Esophagus muscularis mucosa (tissue), 4 donors: ENCODE measurements at regions not wholly inside any gene's neighbourhood (a gene's known extent, or its start where the extent isn't known, plus 50 kb on each side); places are given as distances from the start of the nearest gene placed in this dataset.
A peak's percentile ranks its signal among the peaks of the same experiment; 100 is the strongest.

Experiments
- DNase-seq: peaks from one replicate; pipeline ENCODE4 v3.0.0-alpha.2; 2017; ENCODE audit errors: extremely low spot score
- H3K27ac ChIP-seq, 4 donors: fragments of 200-600 bp; sonication (generic); replicated peaks in 1 of 4; 1 replicate in 3 of 4; 2 replicates in 1 of 4; pipeline ENCODE4 v1.5.1; 2016 to 2019; ENCODE audit warnings: mild to moderate bottlenecking in 1 of 4
- H3K27me3 ChIP-seq, 4 donors: fragments of 200-600 bp; sonication (generic); one replicate each; pipeline versions ENCODE4 v1.5.1 to v1.6.0; 2016 to 2019
- H3K36me3 ChIP-seq, 4 donors: fragments of 200-600 bp; sonication (generic); one replicate each; pipeline ENCODE4 v1.5.1; 2016 to 2019
- H3K4me1 ChIP-seq, 4 donors: fragments of 200-600 bp; sonication (generic); one replicate each; pipeline ENCODE4 v1.5.1; 2016 to 2019
- H3K4me3 ChIP-seq, 4 donors: fragments of 200-600 bp; sonication (generic); 1 replicate in 2 of 4; 2 replicates in 2 of 4; pipeline ENCODE4 v1.5.1; 2016 to 2019; ENCODE audit warnings: mild to moderate bottlenecking in 4 of 4, moderate library complexity in 1 of 4
- H3K9me3 ChIP-seq, 4 donors: fragments of 200-600 bp; sonication (generic); 1 replicate in 3 of 4; 2 replicates in 1 of 4; pipeline ENCODE4 v1.5.1; 2016 to 2019
- EP300 ChIP-seq: sonication (generic); formaldehyde crosslinking; IDR thresholded peaks from one replicate; pipeline ENCODE4 v1.6.1; 2017; ENCODE audit warnings: antibody characterized with exemption
- POLR2A ChIP-seq: fragments of 450-650 bp; IDR thresholded peaks from one replicate; pipeline ENCODE4 v1.6.1; 2017; ENCODE audit warnings: antibody characterized with exemption, moderate library complexity, mild to moderate bottlenecking, low read depth
- POLR2AphosphoS5 ChIP-seq, 2 donors: sonication (generic); formaldehyde crosslinking; IDR thresholded peaks; one replicate each; pipeline ENCODE4 v1.6.1; 2017; ENCODE audit warnings: antibody characterized with exemption in 2 of 2
- WGBS: methylation state at CpG from one replicate; pipeline ENCODE4 v1.1.5; 2018; 5-methylcytosine and 5-hydroxymethylcytosine counted together
- intact Hi-C: fragments of 100-400 bp; cut with DNase I; formaldehyde crosslinking; loops from one replicate; pipeline ENCODE4 v1.15.1; 2023
- TF ChIP-seq, protein P1 (sequence below), 3 experiments: fragments of 200-600 bp in 2 of 3; fragments of 450-650 bp in 1 of 3; sonication (generic) in 2 of 3; IDR thresholded peaks; one replicate each; pipeline ENCODE4 v1.5.1; 2017 to 2019; ENCODE audit warnings: antibody characterized with exemption in 3 of 3, mild to moderate bottlenecking in 2 of 3, moderate library complexity in 1 of 3

GRCh38 chr7:13198727-13199126, 511.3 kb downstream of the ARL4A start:
- WGBS: 69% methylated on average over 2 of the region's 2 CpGs
- no peak overlapping the region for H3K4me3 ChIP-seq
- no peaks in the 10 kb centered on the region for H3K9me3 ChIP-seq
- TF ChIP-seq, protein P1, sequence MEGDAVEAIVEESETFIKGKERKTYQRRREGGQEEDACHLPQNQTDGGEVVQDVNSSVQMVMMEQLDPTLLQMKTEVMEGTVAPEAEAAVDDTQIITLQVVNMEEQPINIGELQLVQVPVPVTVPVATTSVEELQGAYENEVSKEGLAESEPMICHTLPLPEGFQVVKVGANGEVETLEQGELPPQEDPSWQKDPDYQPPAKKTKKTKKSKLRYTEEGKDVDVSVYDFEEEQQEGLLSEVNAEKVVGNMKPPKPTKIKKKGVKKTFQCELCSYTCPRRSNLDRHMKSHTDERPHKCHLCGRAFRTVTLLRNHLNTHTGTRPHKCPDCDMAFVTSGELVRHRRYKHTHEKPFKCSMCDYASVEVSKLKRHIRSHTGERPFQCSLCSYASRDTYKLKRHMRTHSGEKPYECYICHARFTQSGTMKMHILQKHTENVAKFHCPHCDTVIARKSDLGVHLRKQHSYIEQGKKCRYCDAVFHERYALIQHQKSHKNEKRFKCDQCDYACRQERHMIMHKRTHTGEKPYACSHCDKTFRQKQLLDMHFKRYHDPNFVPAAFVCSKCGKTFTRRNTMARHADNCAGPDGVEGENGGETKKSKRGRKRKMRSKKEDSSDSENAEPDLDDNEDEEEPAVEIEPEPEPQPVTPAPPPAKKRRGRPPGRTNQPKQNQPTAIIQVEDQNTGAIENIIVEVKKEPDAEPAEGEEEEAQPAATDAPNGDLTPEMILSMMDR (IDR thresholded peaks at IDR 0.05): no peak
- no peak for TF ChIP-seq POLR2A
- no peak for TF ChIP-seq EP300
- no peak for TF ChIP-seq POLR2AphosphoS5 (IDR thresholded peaks at IDR 0.05)
- no peak overlapping the region for H3K27ac ChIP-seq
- H3K27me3 ChIP-seq: no peaks in the 10 kb centered on the region
- no peaks in the 10 kb centered on the region for H3K4me1 ChIP-seq
- intact Hi-C loops: no loop called here
- H3K36me3 ChIP-seq: no peaks in the 10 kb centered on the region
- no peak for DNase-seq

GRCh38 chr7:13201628-13202027, 514.2 kb downstream of the ARL4A start:
- no peaks in the 10 kb centered on the region for H3K36me3 ChIP-seq
- no peak overlapping the region for H3K4me3 ChIP-seq
- 45% methylated on average over 1 of the region's 1 CpG for WGBS
- H3K4me1 ChIP-seq: no peaks in the 10 kb centered on the region
- H3K27me3 ChIP-seq: no peaks in the 10 kb centered on the region
- intact Hi-C loops: no loop called here
- H3K9me3 ChIP-seq: no peaks in the 10 kb centered on the region
- no peak for DNase-seq
- no peak overlapping the region for H3K27ac ChIP-seq
- TF ChIP-seq POLR2A (no peak), EP300 (no peak), POLR2AphosphoS5 (IDR thresholded peaks at IDR 0.05) (no peak)
- TF ChIP-seq, protein P1 (IDR thresholded peaks at IDR 0.05): no peak

DNA sequence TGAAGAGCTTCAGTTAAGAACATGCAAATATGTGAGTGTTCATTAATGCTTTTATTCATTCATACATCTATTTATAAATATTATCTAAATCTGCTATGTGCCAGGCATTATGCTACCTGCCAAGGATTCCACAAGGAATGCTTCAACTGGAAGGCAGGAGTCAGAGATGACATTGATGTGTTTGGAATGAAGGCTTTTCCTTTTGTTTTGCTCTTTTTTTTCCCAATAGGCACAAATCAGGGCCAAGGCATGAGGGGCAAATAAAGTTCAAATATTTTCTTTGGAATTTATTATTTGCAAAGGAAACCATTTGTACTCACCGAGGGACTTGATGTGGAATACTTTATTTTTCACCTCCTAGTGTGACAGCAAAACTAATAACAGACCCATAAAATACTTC, 530.3 kb downstream of the ARL4A start:
- Histone ChIP-seq H3K4me1 (peaks cover 10 to 20% (median 14%) of the 10 kb centered on the region in 4 donors), H3K27ac (peak overlapping the region in 3 of 4 donors; percentile 14 to 34 (median 14)), H3K4me3 (no peak overlapping the region), H3K9me3 (no peaks in the 10 kb centered on the region), H3K36me3 (no peaks in the 10 kb centered on the region), H3K27me3 (no peaks in the 10 kb centered on the region)
- DNase-seq: no peak
- TF ChIP-seq, protein P1 (IDR thresholded peaks at IDR 0.05): no peak
- intact Hi-C loops: no loop called here
- WGBS: 19% methylated on average over 1 of the region's 1 CpG

GRCh38 chr7:13225068-13225467, 537.6 kb downstream of the ARL4A start:
- Histone ChIP-seq H3K27ac (no peak overlapping the region), H3K4me3 (no peak overlapping the region), H3K9me3 (no peaks in the 10 kb centered on the region), H3K36me3 (no peaks in the 10 kb centered on the region), H3K27me3 (no peaks in the 10 kb centered on the region), H3K4me1 (no peaks in the 10 kb centered on the region)
- 83% methylated on average over 1 of the region's 1 CpG for WGBS
- DNase-seq: no peak
- intact Hi-C loops: no loop called here
- TF ChIP-seq, protein P1 (IDR thresholded peaks at IDR 0.05): no peak
- no peak for TF ChIP-seq POLR2A
- TF ChIP-seq EP300: no peak
- TF ChIP-seq POLR2AphosphoS5 (IDR thresholded peaks at IDR 0.05): no peak

- Histone ChIP-seq H3K9me3 (no peaks in the 10 kb centered on the region), H3K27me3 (no peaks in the 10 kb centered on the region), H3K4me1 (no peaks in the 10 kb centered on the region), H3K4me3 (no peak overlapping the region), H3K27ac (no peak overlapping the region), H3K36me3 (no peaks in the 10 kb centered on the region)
- TF ChIP-seq EP300: no peak
- no peak for TF ChIP-seq POLR2A
- TF ChIP-seq, protein P1 (IDR thresholded peaks at IDR 0.05): no peak
- no peak for TF ChIP-seq POLR2AphosphoS5 (IDR thresholded peaks at IDR 0.05)
- no peak for DNase-seq
- intact Hi-C loops: no loop called here
- 81% methylated on average over 4 of the region's 4 CpGs for WGBS
Observed at GRCh38 chr7:13226385-13226784, 539.0 kb downstream of the ARL4A start.
